NCI-H1092 (cell line): ENCODE measurements at regions not wholly inside any gene's neighbourhood (a gene's known extent, or its start where the extent isn't known, plus 50 kb on each side); places are given as distances from the start of the nearest gene placed in this dataset.
"Not testable (repeated sequence)": the region's sequence is repeated elsewhere in the genome, so short reads cannot be mapped to it uniquely, and the experiment has no call there.

ENCODE experiments used
- DNase-seq: peaks from one replicate; lab custom pipeline; 2025; lab: John Stamatoyannopoulos, UW

- no peak for DNase-seq
Observed at GRCh38 chr10:64846700-64847099, 1325.5 kb downstream of the REEP3 start.

- DNase-seq = no peak
Observed at GRCh38 chr10:64855941-64856340, 1334.7 kb downstream of the REEP3 start.

GRCh38 chr10:64859911-64860310 lies 1338.7 kb downstream of the REEP3 start:
- DNase-seq = no peak

GRCh38 chr10:64863836-64864235 lies 1342.6 kb downstream of the REEP3 start:
- DNase-seq = no peak

GRCh38 chr10:64867501-64867962 lies 1346.3 kb downstream of the REEP3 start:
- DNase-seq = no peak

GRCh38 chr10:64873088-64873487 lies 1351.9 kb downstream of the REEP3 start:
- DNase-seq = no peak

- no peak for DNase-seq
Observed at GRCh38 chr10:64873959-64874358, 1352.8 kb downstream of the REEP3 start.

GRCh38 chr10:64880546-64880945 lies 1359.3 kb downstream of the REEP3 start:
- no peak for DNase-seq

GRCh38 chr10:64881257-64881656 lies 1360.1 kb downstream of the REEP3 start:
- DNase-seq = no peak

GRCh38 chr10:64896582-64896981 lies 1375.4 kb downstream of the REEP3 start:
- no peak for DNase-seq

- DNase-seq = not testable (repeated sequence)
Observed at GRCh38 chr10:64906311-64906710, 1385.1 kb downstream of the REEP3 start.

- DNase-seq = not testable (repeated sequence)
Observed at GRCh38 chr10:64924306-64924705, 1403.1 kb downstream of the REEP3 start.

- no peak for DNase-seq
Observed at GRCh38 chr10:64952042-64952441, 1430.8 kb downstream of the REEP3 start.

GRCh38 chr10:64956441-64956840 lies 1435.2 kb downstream of the REEP3 start:
- no peak for DNase-seq

- no peak for DNase-seq
Observed at GRCh38 chr10:64959116-64959515, 1437.9 kb downstream of the REEP3 start.

GRCh38 chr10:64959883-64960282 lies 1438.7 kb downstream of the REEP3 start:
- no peak for DNase-seq

- no peak for DNase-seq
Observed at GRCh38 chr10:64973391-64973790, 1452.2 kb downstream of the REEP3 start.

GRCh38 chr10:64976150-64976549 lies 1454.9 kb downstream of the REEP3 start:
- no peak for DNase-seq

GRCh38 chr10:64977915-64978314 lies 1456.7 kb downstream of the REEP3 start:
- DNase-seq = no peak

- DNase-seq = no peak
Observed at GRCh38 chr10:64996886-64997285, 1475.7 kb downstream of the REEP3 start.

- DNase-seq = no peak
Observed at GRCh38 chr10:65010845-65011244, 1489.6 kb downstream of the REEP3 start.

- DNase-seq = no peak
Observed at GRCh38 chr10:65017523-65017922, 1496.3 kb downstream of the REEP3 start.

- DNase-seq = no peak
Observed at GRCh38 chr10:65024886-65025285, 1503.7 kb downstream of the REEP3 start.

- DNase-seq = no peak
Observed at GRCh38 chr10:65030263-65030662, 1509.1 kb downstream of the REEP3 start.
